ENCODE measurements at regions not wholly inside any gene's neighbourhood (a gene's known extent, or its start where the extent isn't known, plus 50 kb on each side); places are given as distances from the start of the nearest gene placed in this dataset.

- 56% methylated on average over 2 of the region's 2 CpGs for WGBS (ENCODE audit: low lambda C conversion rate)
- Histone ChIP-seq H3K36me3 (replicated peaks in 1 of 2; ENCODE audit: control insufficient read depth in 1 of 2, insufficient read depth in 2 of 2, low read length in 2 of 2) (no peaks in the 10 kb centered on the region), H3K4me3 (replicated peaks in 1 of 3; ENCODE audit: insufficient read depth in 1 of 3, low read depth in 2 of 3, low read length in 3 of 3) (no peak overlapping the region), H2AFZ (ENCODE audit: low read length) (no peak overlapping the region), H3K79me2 (ENCODE audit: insufficient read depth, low read length) (no peaks in the 10 kb centered on the region), H3K4me2 (ENCODE audit: low read depth, low read length) (no peak overlapping the region), H3K9me3 (ENCODE audit: low read length) (no peaks in the 10 kb centered on the region), H4K20me1 (ENCODE audit: insufficient read depth, low read length) (no peaks in the 10 kb centered on the region), H3K27me3 (ENCODE audit: control insufficient read depth in 1 of 2, insufficient read depth in 2 of 2, low read length in 2 of 2) (no peaks in the 10 kb centered on the region), H3K27ac (ENCODE audit: extremely low read length, insufficient read depth, low read length) (no peak overlapping the region), H3K9ac (ENCODE audit: insufficient read depth, low read depth, low read length) (no peak overlapping the region), H3K4me1 (ENCODE audit: insufficient read depth, low read length) (no peaks in the 10 kb centered on the region)
- no TSS peak for BruUV-seq (replicated peaks)
- DNase-seq (ENCODE audit: low spot score) (no peak), FAIRE-seq (no peak), ATAC-seq (no peak)
- ChIA-PET POLR2A (no interaction called here), CTCF (ENCODE audit: low intra/inter-chr PET ratio, low total read pairs) (no interaction called here)
- intact Hi-C loops (cut with micrococcal nuclease; ENCODE audit: unreplicated experiment), result no loop called here
- TF ChIP-seq IKZF4 (CRISPR knock-in tag; IDR thresholded peaks at IDR 0.05; ENCODE audit: borderline replicate concordance, low read depth, not compliant biosample characterization) (no peak), E2F2 (CRISPR knock-in tag; IDR thresholded peaks at IDR 0.05; ENCODE audit: borderline replicate concordance) (no peak), ZBTB4 (CRISPR knock-in tag; IDR thresholded peaks at IDR 0.05; ENCODE audit: borderline replicate concordance) (no peak), TFAP4 (IDR thresholded peaks at IDR 0.05; ENCODE audit: borderline replicate concordance, low read depth) (no peak), ZNF775 (CRISPR knock-in tag; IDR thresholded peaks at IDR 0.05; ENCODE audit: borderline replicate concordance) (no peak), ZNF691 (CRISPR knock-in tag; IDR thresholded peaks at IDR 0.05; ENCODE audit: borderline replicate concordance, low read depth) (no peak), ZNF768 (CRISPR knock-in tag; IDR thresholded peaks at IDR 0.05) (no peak), SIN3A (IDR thresholded peaks at IDR 0.05; ENCODE audit: borderline replicate concordance, low read depth, low read length) (no peak), SALL2 (CRISPR knock-in tag; IDR thresholded peaks at IDR 0.05) (no peak), ZXDC (CRISPR knock-in tag; IDR thresholded peaks at IDR 0.05) (no peak), GFI1 (CRISPR knock-in tag; IDR thresholded peaks at IDR 0.05; ENCODE audit: borderline replicate concordance) (no peak), ARNTL (CRISPR knock-in tag; IDR thresholded peaks at IDR 0.05) (no peak), ZNF282 (IDR thresholded peaks at IDR 0.05; ENCODE audit: partially characterized antibody) (no peak)
- in situ Hi-C loops (cut with HindIII; ENCODE audit: extremely low pct_ligation_motif_present, low pct_unique_long_range_greater_than_20kb), result no loop called here
Measured at GRCh38 chr1:198904321-198904720, 265.5 kb downstream of the PTPRC start.
